ENCODE measurements at regions not wholly inside any gene's neighbourhood (a gene's known extent, or its start where the extent isn't known, plus 50 kb on each side); places are given as distances from the start of the nearest gene placed in this dataset.

- H3K36me3 ChIP-seq: no peaks in the 10 kb centered on the region
- H3K4me1 ChIP-seq: peaks cover 0 to 6% (median 0%) of the 10 kb centered on the region in 4 donors
- intact Hi-C loops (cut with DNase I; ENCODE audit: low total_unique reads): no loop called here
- TF ChIP-seq CTCF (IDR thresholded peaks at IDR 0.05): no peak
- no peak for DNase-seq
- peaks cover 0 to 5% (median 0%) of the 10 kb centered on the region in 3 donors for H3K9me3 ChIP-seq
- H3K27ac ChIP-seq: no peak overlapping the region
- no peak overlapping the region for H3K4me3 ChIP-seq
- H3K27me3 ChIP-seq: peaks cover 0 to 8% of the 10 kb centered on the region in 2 donors
These were observed 116.0 kb downstream of the BUB3 start for GRCh38 chr10:123270221-123270620.

- no peak for DNase-seq
- intact Hi-C loops (cut with DNase I; ENCODE audit: low total_unique reads): no loop called here
- H3K27ac ChIP-seq: no peak overlapping the region
- no peak for TF ChIP-seq CTCF (IDR thresholded peaks at IDR 0.05)
- peaks cover 0 to 8% of the 10 kb centered on the region in 2 donors for H3K27me3 ChIP-seq
- no peaks in the 10 kb centered on the region for H3K36me3 ChIP-seq
- H3K4me1 ChIP-seq: peaks cover 0 to 6% (median 0%) of the 10 kb centered on the region in 4 donors
- H3K9me3 ChIP-seq: peaks cover 0 to 5% (median 0%) of the 10 kb centered on the region in 3 donors
- H3K4me3 ChIP-seq: no peak overlapping the region
These were observed 116.6 kb downstream of the BUB3 start for GRCh38 chr10:123270806-123271205.

GRCh38 chr10:123272171-123272570, 118.0 kb downstream of the BUB3 start:
- Histone ChIP-seq H3K4me3 (no peak overlapping the region), H3K9me3 (peaks cover 0 to 8% (median 5%) of the 10 kb centered on the region in 3 donors), H3K27ac (no peak overlapping the region), H3K36me3 (no peaks in the 10 kb centered on the region), H3K27me3 (peaks cover 0 to 8% of the 10 kb centered on the region in 2 donors), H3K4me1 (peaks cover 0 to 6% (median 0%) of the 10 kb centered on the region in 4 donors)
- TF ChIP-seq CTCF (IDR thresholded peaks at IDR 0.05): no peak
- intact Hi-C loops (cut with DNase I; ENCODE audit: low total_unique reads): no loop called here
- no peak for DNase-seq

GRCh38 chr10:123274306-123275135, 120.3 kb downstream of the BUB3 start:
- H3K27ac ChIP-seq: no peak overlapping the region
- H3K4me3 ChIP-seq: no peak overlapping the region
- H3K27me3 ChIP-seq: peaks cover 0 to 8% of the 10 kb centered on the region in 2 donors
- no peak for TF ChIP-seq CTCF (IDR thresholded peaks at IDR 0.05)
- peaks cover 0 to 8% (median 5%) of the 10 kb centered on the region in 3 donors for H3K9me3 ChIP-seq
- DNase-seq: no peak
- H3K36me3 ChIP-seq: no peaks in the 10 kb centered on the region
- peaks cover 0 to 6% (median 0%) of the 10 kb centered on the region in 4 donors for H3K4me1 ChIP-seq
- intact Hi-C loops (cut with DNase I; ENCODE audit: low total_unique reads): no loop called here

- Histone ChIP-seq H3K27ac (no peak overlapping the region), H3K9me3 (peaks cover 0 to 8% (median 5%) of the 10 kb centered on the region in 3 donors), H3K4me3 (no peak overlapping the region), H3K27me3 (peaks cover 0 to 8% of the 10 kb centered on the region in 2 donors), H3K4me1 (peaks cover 0 to 6% (median 0%) of the 10 kb centered on the region in 4 donors), H3K36me3 (no peaks in the 10 kb centered on the region)
- intact Hi-C loops (cut with DNase I; ENCODE audit: low total_unique reads): no loop called here
- no peak for DNase-seq
- no peak for TF ChIP-seq CTCF (IDR thresholded peaks at IDR 0.05)
These were observed 120.9 kb downstream of the BUB3 start for GRCh38 chr10:123275136-123275564.

Measured in tibial artery (tissue), 4 donors.